HG03066 (cell line): ENCODE measurements at regions not wholly inside any gene's neighbourhood (a gene's known extent, or its start where the extent isn't known, plus 50 kb on each side); places are given as distances from the start of the nearest gene placed in this dataset.

ENCODE experiments used
- ATAC-seq: cut with Tn5 transposase; IDR thresholded peaks from one replicate; pipeline ENCODE4 v1.9.1; 2021; ENCODE audit warnings: low read depth; ENCODE audit not compliant: unreplicated experiment

- ATAC-seq = no peak
Observed at GRCh38 chr14:106821119-106821518, 1294.7 kb downstream of the TMEM121 start.

GRCh38 chr14:106822905-106823304 is 1296.5 kb downstream of the TMEM121 start:
- no peak for ATAC-seq

GRCh38 chr14:106823552-106823951 is 1297.2 kb downstream of the TMEM121 start:
- no peak for ATAC-seq

- ATAC-seq = no peak
Observed at GRCh38 chr14:106826833-106827369, 1300.5 kb downstream of the TMEM121 start.

GRCh38 chr14:106831322-106831720 is 1304.9 kb downstream of the TMEM121 start:
- ATAC-seq = peak; percentile 53

GRCh38 chr14:106837870-106838269 is 1311.5 kb downstream of the TMEM121 start:
- ATAC-seq = no peak

GRCh38 chr14:106838991-106839769 is 1312.8 kb downstream of the TMEM121 start:
- no peak for ATAC-seq

GRCh38 chr14:106840258-106840657 is 1313.9 kb downstream of the TMEM121 start:
- no peak for ATAC-seq

GRCh38 chr14:106840991-106841390 is 1314.6 kb downstream of the TMEM121 start:
- ATAC-seq = no peak

GRCh38 chr14:106841701-106842100 is 1315.3 kb downstream of the TMEM121 start:
- ATAC-seq = no peak

- ATAC-seq = no peak
Observed at GRCh38 chr14:106842687-106843086, 1316.3 kb downstream of the TMEM121 start.

GRCh38 chr14:106843386-106843785 is 1317.0 kb downstream of the TMEM121 start:
- ATAC-seq = no peak

GRCh38 chr14:106843951-106844483 is 1317.6 kb downstream of the TMEM121 start:
- ATAC-seq = no peak

GRCh38 chr14:106844608-106845285 is 1318.4 kb downstream of the TMEM121 start:
- peak; percentile 42 for ATAC-seq

GRCh38 chr14:106845286-106846087 is 1319.1 kb downstream of the TMEM121 start:
- ATAC-seq = peak; percentile 33

GRCh38 chr14:106846218-106846617 is 1319.8 kb downstream of the TMEM121 start:
- no peak for ATAC-seq

GRCh38 chr14:106848330-106849121 is 1322.1 kb downstream of the TMEM121 start:
- no peak for ATAC-seq

GRCh38 chr14:106850913-106851825 is 1324.8 kb downstream of the TMEM121 start:
- ATAC-seq = peak; percentile 47
